A549 (cell line): ENCODE measurements at regions not wholly inside any gene's neighbourhood (a gene's known extent, or its start where the extent isn't known, plus 50 kb on each side); places are given as distances from the start of the nearest gene placed in this dataset.

Experiments
- CHD2 ChIP-seq: fragments of 150-350 bp; IDR thresholded peaks from 2 replicates; pipeline ENCODE4 v1.6.1; 2014; ENCODE audit warnings: low read length; ENCODE audit not compliant: partially characterized antibody
- CTCF ChIP-seq: fragments of >200 bp; sonication (Bioruptor Twin); formaldehyde crosslinking; IDR thresholded peaks from 3 replicates; pipeline ENCODE4 v1.5.1; 2016
- EP300 ChIP-seq, 2 experiments: fragments of >200 bp; sonication (Bioruptor Twin); formaldehyde crosslinking; IDR thresholded peaks; 2 replicates in 1 of 2; 3 replicates in 1 of 2; pipeline ENCODE4 v1.6.1; 2016 to 2017
- KDM1A ChIP-seq: fragments of 200-600 bp; sonication (generic); IDR thresholded peaks from 2 replicates; pipeline ENCODE4 v1.6.1; 2016; ENCODE audit warnings: low read depth, mild to moderate bottlenecking
- KDM5A ChIP-seq: fragments of 200-600 bp; sonication (generic); IDR thresholded peaks from 2 replicates; pipeline ENCODE4 v1.6.1; 2016; ENCODE audit warnings: antibody characterized with exemption, mild to moderate bottlenecking
- PHF8 ChIP-seq: fragments of 200-600 bp; sonication (generic); IDR thresholded peaks from 2 replicates; pipeline ENCODE4 v1.6.1; 2016; ENCODE audit warnings: low read depth, mild to moderate bottlenecking, antibody characterized with exemption, moderate library complexity, borderline replicate concordance
- POLR2AphosphoS2 ChIP-seq: conservative IDR thresholded peaks from 2 replicates; pipeline ENCODE4 v1.6.1; 2012; ENCODE audit warnings: low read length, improper control_type of control experiment, inconsistent platforms
- RAD21 ChIP-seq, 2 experiments: fragments of >200 bp in 1 of 2; sonication (Bioruptor Twin) in 1 of 2; formaldehyde crosslinking in 1 of 2; IDR thresholded peaks in 1 of 2; conservative IDR thresholded peaks in 1 of 2; 2 replicates in 1 of 2; 3 replicates in 1 of 2; pipeline ENCODE4 v1.6.1; 2012 to 2018; ENCODE audit warnings: inconsistent platforms in 1 of 2
- RFX5 ChIP-seq: fragments of 450-650 bp; IDR thresholded peaks from 2 replicates; pipeline ENCODE4 v1.7.1; 2014; ENCODE audit warnings: antibody characterized with exemption, mild to moderate bottlenecking, moderate library complexity
- RNF2 ChIP-seq: fragments of 200-600 bp; sonication (generic); IDR thresholded peaks from 2 replicates; pipeline ENCODE4 v1.6.1; 2016; ENCODE audit warnings: low read depth, mild to moderate bottlenecking, antibody characterized with exemption, moderate library complexity, borderline replicate concordance
- SMC3 ChIP-seq: fragments of >200 bp; sonication (Bioruptor Twin); formaldehyde crosslinking; IDR thresholded peaks from 3 replicates; pipeline ENCODE4 v1.6.1; 2018; ENCODE audit warnings: inconsistent platforms
- TF ChIP-seq, protein P1 (sequence below): fragments of 200-600 bp; sonication (generic); IDR thresholded peaks from 2 replicates; pipeline ENCODE4 v1.6.1; 2016; ENCODE audit warnings: antibody characterized with exemption, mild to moderate bottlenecking, moderate library complexity
- TF ChIP-seq, protein P2 (sequence below): fragments of 450-650 bp; IDR thresholded peaks from 2 replicates; pipeline ENCODE4 v1.6.1; 2014; ENCODE audit warnings: antibody characterized with exemption

DNA sequence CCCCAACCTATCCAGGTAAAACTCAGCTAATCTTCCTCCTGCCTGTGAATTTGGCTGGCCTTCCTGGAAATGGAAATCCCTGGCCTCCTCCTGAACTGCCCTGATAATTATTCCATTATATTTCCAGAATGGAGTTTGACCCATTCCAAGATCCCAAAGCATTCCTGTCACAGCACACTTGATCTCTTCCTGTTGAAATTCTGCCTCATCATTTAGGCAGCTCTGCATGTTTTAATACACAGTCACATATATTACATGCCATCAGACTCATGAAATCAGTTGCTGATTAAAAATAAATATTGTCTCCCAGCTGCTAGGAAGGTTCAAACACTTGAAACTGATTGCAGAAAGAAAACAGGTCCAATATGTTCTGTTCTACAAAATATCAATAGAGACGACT, 148.2 kb upstream of the PALMD start:
- TF ChIP-seq SMC3 (no peak), EP300 (IDR thresholded peaks at IDR 0.05) (no peak), RAD21 (conservative IDR thresholded peaks at IDR 0.05 in 1 of 2, IDR thresholded peaks at IDR 0.05 in 1 of 2) (no peak), CTCF (no peak), RFX5 (no peak), KDM5A (no peak), PHF8 (no peak), RNF2 (no peak), POLR2AphosphoS2 (no peak), CHD2 (no peak), KDM1A (no peak)
- TF ChIP-seq, protein P1, sequence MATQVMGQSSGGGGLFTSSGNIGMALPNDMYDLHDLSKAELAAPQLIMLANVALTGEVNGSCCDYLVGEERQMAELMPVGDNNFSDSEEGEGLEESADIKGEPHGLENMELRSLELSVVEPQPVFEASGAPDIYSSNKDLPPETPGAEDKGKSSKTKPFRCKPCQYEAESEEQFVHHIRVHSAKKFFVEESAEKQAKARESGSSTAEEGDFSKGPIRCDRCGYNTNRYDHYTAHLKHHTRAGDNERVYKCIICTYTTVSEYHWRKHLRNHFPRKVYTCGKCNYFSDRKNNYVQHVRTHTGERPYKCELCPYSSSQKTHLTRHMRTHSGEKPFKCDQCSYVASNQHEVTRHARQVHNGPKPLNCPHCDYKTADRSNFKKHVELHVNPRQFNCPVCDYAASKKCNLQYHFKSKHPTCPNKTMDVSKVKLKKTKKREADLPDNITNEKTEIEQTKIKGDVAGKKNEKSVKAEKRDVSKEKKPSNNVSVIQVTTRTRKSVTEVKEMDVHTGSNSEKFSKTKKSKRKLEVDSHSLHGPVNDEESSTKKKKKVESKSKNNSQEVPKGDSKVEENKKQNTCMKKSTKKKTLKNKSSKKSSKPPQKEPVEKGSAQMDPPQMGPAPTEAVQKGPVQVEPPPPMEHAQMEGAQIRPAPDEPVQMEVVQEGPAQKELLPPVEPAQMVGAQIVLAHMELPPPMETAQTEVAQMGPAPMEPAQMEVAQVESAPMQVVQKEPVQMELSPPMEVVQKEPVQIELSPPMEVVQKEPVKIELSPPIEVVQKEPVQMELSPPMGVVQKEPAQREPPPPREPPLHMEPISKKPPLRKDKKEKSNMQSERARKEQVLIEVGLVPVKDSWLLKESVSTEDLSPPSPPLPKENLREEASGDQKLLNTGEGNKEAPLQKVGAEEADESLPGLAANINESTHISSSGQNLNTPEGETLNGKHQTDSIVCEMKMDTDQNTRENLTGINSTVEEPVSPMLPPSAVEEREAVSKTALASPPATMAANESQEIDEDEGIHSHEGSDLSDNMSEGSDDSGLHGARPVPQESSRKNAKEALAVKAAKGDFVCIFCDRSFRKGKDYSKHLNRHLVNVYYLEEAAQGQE: no peak
- TF ChIP-seq, protein P2, sequence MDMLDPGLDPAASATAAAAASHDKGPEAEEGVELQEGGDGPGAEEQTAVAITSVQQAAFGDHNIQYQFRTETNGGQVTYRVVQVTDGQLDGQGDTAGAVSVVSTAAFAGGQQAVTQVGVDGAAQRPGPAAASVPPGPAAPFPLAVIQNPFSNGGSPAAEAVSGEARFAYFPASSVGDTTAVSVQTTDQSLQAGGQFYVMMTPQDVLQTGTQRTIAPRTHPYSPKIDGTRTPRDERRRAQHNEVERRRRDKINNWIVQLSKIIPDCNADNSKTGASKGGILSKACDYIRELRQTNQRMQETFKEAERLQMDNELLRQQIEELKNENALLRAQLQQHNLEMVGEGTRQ: no peak
